ENCODE measurements at regions not wholly inside any gene's neighbourhood (a gene's known extent, or its start where the extent isn't known, plus 50 kb on each side); places are given as distances from the start of the nearest gene placed in this dataset.

DNA sequence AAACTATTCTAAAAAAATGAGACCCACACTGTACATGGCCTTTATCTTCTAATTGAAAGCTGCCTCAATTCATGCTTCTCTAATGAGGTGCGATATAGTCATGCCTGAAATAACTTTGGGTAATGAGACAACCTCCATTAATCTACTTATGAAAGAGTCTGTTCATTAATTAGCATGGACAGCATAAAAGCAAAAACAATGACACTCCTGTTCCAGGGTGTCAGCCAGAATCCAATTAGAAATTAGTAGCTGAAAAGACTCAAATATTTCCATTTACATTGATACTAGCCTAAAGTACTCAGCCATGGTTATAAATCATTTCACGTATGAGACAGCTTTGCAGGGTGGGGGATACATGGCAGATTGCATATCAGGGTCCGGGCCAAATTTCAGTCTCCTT lies 288.7 kb downstream of the AKAIN1 start:
- ATAC-seq (no peak), DNase-seq (no peak)
- peaks cover 12 to 16% of the 10 kb centered on the region in 2 donors for H3K9me3 Mint-ChIP-seq
- no peak overlapping the region for H3K4me3 ChIP-seq (ENCODE audit: low read length)
- H3K27me3 Mint-ChIP-seq (ENCODE audit: low read depth in 2 of 2): no peaks in the 10 kb centered on the region
- H3K4me1 ChIP-seq (ENCODE audit: control insufficient read depth, insufficient read depth, low read length): no peaks in the 10 kb centered on the region
- intact Hi-C loops (cut with micrococcal nuclease): no loop called here
- no peaks in the 10 kb centered on the region for H3K27me3 ChIP-seq (ENCODE audit: control insufficient read depth, insufficient read depth, low read length)
- no peaks in the 10 kb centered on the region for H3K36me3 ChIP-seq (ENCODE audit: control insufficient read depth, insufficient read depth, low read length)
- no peaks in the 10 kb centered on the region for H3K4me1 Mint-ChIP-seq
- no peak overlapping the region for H3K27ac Mint-ChIP-seq
- no peaks in the 10 kb centered on the region for H3K36me3 Mint-ChIP-seq
- TF ChIP-seq, protein P1, sequence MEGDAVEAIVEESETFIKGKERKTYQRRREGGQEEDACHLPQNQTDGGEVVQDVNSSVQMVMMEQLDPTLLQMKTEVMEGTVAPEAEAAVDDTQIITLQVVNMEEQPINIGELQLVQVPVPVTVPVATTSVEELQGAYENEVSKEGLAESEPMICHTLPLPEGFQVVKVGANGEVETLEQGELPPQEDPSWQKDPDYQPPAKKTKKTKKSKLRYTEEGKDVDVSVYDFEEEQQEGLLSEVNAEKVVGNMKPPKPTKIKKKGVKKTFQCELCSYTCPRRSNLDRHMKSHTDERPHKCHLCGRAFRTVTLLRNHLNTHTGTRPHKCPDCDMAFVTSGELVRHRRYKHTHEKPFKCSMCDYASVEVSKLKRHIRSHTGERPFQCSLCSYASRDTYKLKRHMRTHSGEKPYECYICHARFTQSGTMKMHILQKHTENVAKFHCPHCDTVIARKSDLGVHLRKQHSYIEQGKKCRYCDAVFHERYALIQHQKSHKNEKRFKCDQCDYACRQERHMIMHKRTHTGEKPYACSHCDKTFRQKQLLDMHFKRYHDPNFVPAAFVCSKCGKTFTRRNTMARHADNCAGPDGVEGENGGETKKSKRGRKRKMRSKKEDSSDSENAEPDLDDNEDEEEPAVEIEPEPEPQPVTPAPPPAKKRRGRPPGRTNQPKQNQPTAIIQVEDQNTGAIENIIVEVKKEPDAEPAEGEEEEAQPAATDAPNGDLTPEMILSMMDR (IDR thresholded peaks at IDR 0.05): no peak
- no peak overlapping the region for H3K4me3 Mint-ChIP-seq
- WGBS (ENCODE audit: insufficient coverage): 72% methylated on average over 3 of the region's 3 CpGs
- H3K9me3 ChIP-seq (ENCODE audit: control insufficient read depth, insufficient read depth, low read length): no peaks in the 10 kb centered on the region
- H3K27ac ChIP-seq (ENCODE audit: low read length): no peak overlapping the region

DNA sequence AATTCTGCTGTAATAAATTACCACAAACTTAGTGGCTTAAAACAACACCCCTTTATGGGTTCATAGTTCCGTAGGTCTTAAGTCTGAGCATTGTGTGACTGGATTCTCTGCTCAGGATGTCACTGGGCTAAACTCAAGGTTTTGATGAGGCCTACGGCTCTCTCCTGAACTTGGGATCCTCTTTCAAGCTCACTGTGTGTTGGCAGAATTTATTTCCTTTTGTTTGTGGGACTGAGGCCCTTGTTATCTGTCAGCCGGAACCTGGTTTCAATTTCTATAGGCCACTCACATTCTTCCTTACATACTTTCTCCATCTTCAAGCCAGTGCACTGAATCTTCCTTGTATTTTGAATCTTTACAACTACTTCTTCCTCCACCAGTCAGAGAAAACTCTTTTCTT lies 290.2 kb downstream of the AKAIN1 start:
- no peaks in the 10 kb centered on the region for H3K9me3 ChIP-seq (ENCODE audit: control insufficient read depth, insufficient read depth, low read length)
- DNase-seq (no peak), ATAC-seq (no peak)
- H3K27ac ChIP-seq (ENCODE audit: low read length): no peak overlapping the region
- WGBS (ENCODE audit: insufficient coverage): 80% methylated on average over 3 of the region's 3 CpGs
- no peaks in the 10 kb centered on the region for H3K36me3 Mint-ChIP-seq
- no peaks in the 10 kb centered on the region for H3K36me3 ChIP-seq (ENCODE audit: control insufficient read depth, insufficient read depth, low read length)
- no peak overlapping the region for H3K4me3 Mint-ChIP-seq
- intact Hi-C loops (cut with micrococcal nuclease): no loop called here
- peaks cover 13 to 20% of the 10 kb centered on the region in 2 donors for H3K9me3 Mint-ChIP-seq
- no peaks in the 10 kb centered on the region for H3K4me1 ChIP-seq (ENCODE audit: control insufficient read depth, insufficient read depth, low read length)
- no peaks in the 10 kb centered on the region for H3K27me3 Mint-ChIP-seq (ENCODE audit: low read depth in 2 of 2)
- H3K27ac Mint-ChIP-seq: no peak overlapping the region
- TF ChIP-seq, protein P1 (IDR thresholded peaks at IDR 0.05): no peak
- no peaks in the 10 kb centered on the region for H3K27me3 ChIP-seq (ENCODE audit: control insufficient read depth, insufficient read depth, low read length)
- no peak overlapping the region for H3K4me3 ChIP-seq (ENCODE audit: low read length)
- H3K4me1 Mint-ChIP-seq: no peaks in the 10 kb centered on the region

DNA sequence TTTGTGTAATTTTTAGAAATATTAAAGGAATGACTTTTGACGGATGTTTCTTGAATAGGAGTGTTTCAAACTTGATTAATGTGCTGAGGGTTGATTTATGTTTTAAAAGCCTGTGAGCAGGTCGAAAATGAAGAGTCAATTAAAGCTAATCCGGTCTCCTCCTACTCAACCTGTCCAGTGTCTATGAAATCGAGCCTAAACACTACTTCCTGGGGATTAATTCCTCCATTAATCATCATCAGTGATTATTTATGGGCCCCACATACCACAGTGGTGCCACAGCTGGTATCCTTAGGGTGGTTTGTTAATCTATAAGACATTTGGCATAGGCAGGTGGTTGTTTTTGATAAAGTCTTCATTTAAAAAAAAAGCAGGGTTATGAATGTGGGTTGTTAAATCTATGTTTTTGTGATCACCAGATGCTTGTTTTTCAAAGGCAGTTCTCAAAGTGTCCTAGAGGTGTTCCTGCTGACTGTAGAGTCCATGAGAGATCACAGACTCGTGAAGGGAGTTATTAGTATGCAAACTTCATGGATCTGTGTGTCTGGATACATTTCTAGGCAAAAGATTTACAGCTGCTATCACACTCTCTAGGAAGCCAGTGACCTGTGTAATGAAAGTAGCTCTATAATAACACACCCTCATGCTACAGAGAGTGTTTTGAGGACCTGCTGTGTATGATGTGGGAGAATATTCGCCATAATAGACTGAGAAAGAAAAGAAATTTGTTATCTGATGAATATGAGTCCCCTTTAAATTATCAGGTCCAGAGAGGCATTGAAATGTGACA lies 308.6 kb downstream of the AKAIN1 start:
- H3K27me3 Mint-ChIP-seq (ENCODE audit: low read depth in 2 of 2): no peaks in the 10 kb centered on the region
- no peak for ATAC-seq
- no peaks in the 10 kb centered on the region for H3K4me1 ChIP-seq (ENCODE audit: control insufficient read depth, insufficient read depth, low read length)

More for the DNA sequence above, 308.6 kb downstream of the AKAIN1 start:
- TF ChIP-seq, protein P1 (IDR thresholded peaks at IDR 0.05): no peak
- H3K36me3 Mint-ChIP-seq: peaks cover 10% of the 10 kb centered on the region
- intact Hi-C loops (cut with micrococcal nuclease): no loop called here
- Histone ChIP-seq H3K9me3 (ENCODE audit: control insufficient read depth, insufficient read depth, low read length) (peaks cover 10% of the 10 kb centered on the region), H3K27me3 (ENCODE audit: control insufficient read depth, insufficient read depth, low read length) (no peaks in the 10 kb centered on the region), H3K4me3 (ENCODE audit: low read length) (no peak overlapping the region), H3K27ac (ENCODE audit: low read length) (no peak overlapping the region), H3K36me3 (ENCODE audit: control insufficient read depth, insufficient read depth, low read length) (no peaks in the 10 kb centered on the region)
- H3K4me1 Mint-ChIP-seq: no peaks in the 10 kb centered on the region
- peaks cover 11 to 29% of the 10 kb centered on the region in 2 donors for H3K9me3 Mint-ChIP-seq
- no peak overlapping the region for H3K4me3 Mint-ChIP-seq
- H3K27ac Mint-ChIP-seq: no peak overlapping the region
- no peak for DNase-seq
- 40% methylated on average over 4 of the region's 6 CpGs for WGBS (ENCODE audit: insufficient coverage)

Data from natural killer cell (primary cell).